Panc1 (cell line): ENCODE measurements at regions not wholly inside any gene's neighbourhood (a gene's known extent, or its start where the extent isn't known, plus 50 kb on each side); places are given as distances from the start of the nearest gene placed in this dataset.
"Not testable (repeated sequence)": the region's sequence is repeated elsewhere in the genome, so short reads cannot be mapped to it uniquely, and the experiment has no call there.

Experiments used
- ATAC-seq: fragments of 200-7000 bp; cut with Tn5 transposase; 2 replicates; pipeline ENCODE4 v1.9.1; 2020; ENCODE audit warnings: mild to moderate bottlenecking, moderate library complexity
- BruUV-seq: library from RNA; stranded (reverse); fragments of 400-500 nt; replicated peaks from 2 replicates; lab custom pipeline; 2021; lab: Mats Ljungman, UMichigan
- CTCF ChIA-PET: fragments of 300-600 bp; sonication (Branson Sonifier 250); formaldehyde crosslinking; loops from one replicate; lab custom pipeline; 2022; ENCODE audit warnings: antibody characterized with exemption; lab: Charles Lee
- POLR2A ChIA-PET: fragments of 300-600 bp; sonication (Branson Sonifier 250); formaldehyde crosslinking; loops from one replicate; lab custom pipeline; 2022; ENCODE audit warnings: antibody characterized with exemption; lab: Charles Lee
- DNase-seq: peaks from one replicate; pipeline ENCODE4 v3.0.0-alpha.2; 2010; ENCODE audit warnings: low read depth, low spot score
- H3K27ac ChIP-seq: 2 replicates; pipeline ENCODE4 v1.5.1; 2011; ENCODE audit warnings: mild to moderate bottlenecking, low read length, inconsistent platforms
- H3K27me3 ChIP-seq: fragments of 200-500 bp; sonication (Bioruptor generic); 2 replicates; pipeline ENCODE4 v1.6.0; 2014; ENCODE audit warnings: low read length, inconsistent platforms; ENCODE audit not compliant: control insufficient read depth, insufficient read depth
- H3K36me3 ChIP-seq: fragments of 200-500 bp; sonication (Bioruptor generic); 2 replicates; pipeline ENCODE4 v1.5.1; 2014; ENCODE audit warnings: inconsistent platforms, mild to moderate bottlenecking, low read length, moderate library complexity; ENCODE audit not compliant: control insufficient read depth, insufficient read depth
- H3K4me1 ChIP-seq: 2 replicates; pipeline ENCODE4 v1.5.1; 2011; ENCODE audit warnings: inconsistent platforms, mild to moderate bottlenecking, low read length, moderate library complexity; ENCODE audit not compliant: control insufficient read depth, insufficient read depth
- H3K4me3 ChIP-seq, 2 experiments: 2 replicates each; pipeline ENCODE4 v1.5.1; 2011 to 2012; ENCODE audit warnings: low read depth in 2 of 2, low read length in 2 of 2, mild to moderate bottlenecking in 2 of 2, inconsistent platforms in 1 of 2, moderate library complexity in 1 of 2
- H3K9me3 ChIP-seq: fragments of 200-500 bp; sonication (Bioruptor generic); 2 replicates; pipeline ENCODE4 v1.5.1; 2014; ENCODE audit warnings: low read depth, mild to moderate bottlenecking, inconsistent platforms, low read length, moderate library complexity; ENCODE audit not compliant: control insufficient read depth, insufficient read depth
- CTCF ChIP-seq: fragments of 450-650 bp; IDR thresholded peaks from 2 replicates; pipeline ENCODE4 v1.5.1; 2017; ENCODE audit warnings: mild to moderate bottlenecking
- POLR2AphosphoS5 ChIP-seq: IDR thresholded peaks from 2 replicates; pipeline ENCODE4 v1.6.1; 2012; ENCODE audit warnings: mild to moderate bottlenecking, low read depth, low read length, moderate library complexity
- REST ChIP-seq, 2 experiments: IDR thresholded peaks; 2 replicates each; pipeline ENCODE4 v1.6.1; 2011 to 2012; ENCODE audit warnings: low read depth in 2 of 2, control low read depth in 1 of 2, low read length in 1 of 2, mild to moderate bottlenecking in 1 of 2, moderate library complexity in 1 of 2; ENCODE audit not compliant: insufficient read depth in 1 of 2
- SIN3A ChIP-seq: IDR thresholded peaks from 2 replicates; pipeline ENCODE4 v1.6.1; 2012; ENCODE audit warnings: low read depth, mild to moderate bottlenecking, low read length, moderate library complexity, borderline replicate concordance; ENCODE audit not compliant: insufficient read depth
- TCF7L2 ChIP-seq: IDR thresholded peaks from 2 replicates; pipeline ENCODE4 v1.6.1; 2011; ENCODE audit warnings: mild to moderate bottlenecking, low read depth, low read length, inconsistent platforms
- in situ Hi-C: cut with HindIII; loops from 2 replicates; pipeline ENCODE4 v1.10.0; 2016; ENCODE audit warnings: low sequenced_read_pairs, low pct_unique_long_range_greater_than_20kb
- intact Hi-C: fragments of 100-400 bp; cut with micrococcal nuclease; formaldehyde crosslinking; loops from one replicate; pipeline ENCODE4 v1.10.0; 2022; ENCODE audit not compliant: unreplicated experiment

- H3K36me3 ChIP-seq, ATAC-seq, H3K27me3 ChIP-seq, H3K4me3 ChIP-seq, H3K4me1 ChIP-seq, intact Hi-C loops, CTCF ChIA-PET, BruUV-seq, H3K9me3 ChIP-seq, DNase-seq, H3K27ac ChIP-seq, in situ Hi-C loops: not testable (repeated sequence)
- POLR2A ChIA-PET: interaction anchor here (0.6 kb wide), 1 partner anchor 123 kb away, joined by 5 read pairs; no protein-coding TSS in a partner anchor
These were observed 643.9 kb upstream of the ZNF337 start for GRCh38 chr20:26340460-26341065.

GRCh38 chr20:26324177-26324576 lies 627.5 kb upstream of the ZNF337 start:
- Histone ChIP-seq H3K27me3 (no peaks in the 10 kb centered on the region), H3K4me3 (no peak overlapping the region), H3K9me3 (no peaks in the 10 kb centered on the region), H3K36me3 (no peaks in the 10 kb centered on the region), H3K27ac (no peak overlapping the region), H3K4me1 (no peaks in the 10 kb centered on the region)
- BruUV-seq: no TSS peak
- ChIA-PET CTCF (no interaction called here), POLR2A (no interaction called here)
- no peak for TF ChIP-seq TCF7L2
- no peak for TF ChIP-seq REST (IDR thresholded peaks at IDR 0.05; ENCODE audit: insufficient read depth in 1 of 2, low read depth in 2 of 2, low read length in 1 of 2)
- no peak for TF ChIP-seq POLR2AphosphoS5
- no peak for TF ChIP-seq SIN3A
- TF ChIP-seq CTCF: no peak
- intact Hi-C loops: no loop called here
- in situ Hi-C loops: no loop called here
- no peak for DNase-seq
- no peak for ATAC-seq

- BruUV-seq: no TSS peak
- H3K27me3 ChIP-seq: no peaks in the 10 kb centered on the region
- POLR2A ChIA-PET: no interaction called here
- H3K4me3 ChIP-seq: no peak overlapping the region
- in situ Hi-C loops (no loop called here), intact Hi-C loops (no loop called here)
- H3K9me3 ChIP-seq: no peaks in the 10 kb centered on the region
- DNase-seq (no peak), ATAC-seq (no peak)
- TF ChIP-seq TCF7L2 (no peak), SIN3A (no peak), REST (IDR thresholded peaks at IDR 0.05; ENCODE audit: insufficient read depth in 1 of 2, low read depth in 2 of 2, low read length in 1 of 2) (no peak), POLR2AphosphoS5 (no peak), CTCF (no peak)
- no peaks in the 10 kb centered on the region for H3K36me3 ChIP-seq
- H3K4me1 ChIP-seq: no peaks in the 10 kb centered on the region
- H3K27ac ChIP-seq: no peak overlapping the region
- CTCF ChIA-PET: no interaction called here
These were observed 618.4 kb upstream of the ZNF337 start for GRCh38 chr20:26315054-26315453.
